HS-5 (cell line): ENCODE measurements at regions not wholly inside any gene's neighbourhood (a gene's known extent, or its start where the extent isn't known, plus 50 kb on each side); places are given as distances from the start of the nearest gene placed in this dataset.
A peak's percentile ranks its signal among the peaks of the same experiment; 100 is the strongest.

Source experiments
- DNase-seq: peaks from one replicate; pipeline ENCODE4 v3.0.0-alpha.2; 2012; ENCODE audit warnings: low read depth

GRCh38 chr18:25873833-25874232 lies 216.6 kb downstream of the SS18 start:
- no peak for DNase-seq

- DNase-seq = no peak
Measured at GRCh38 chr18:25866331-25866730, 224.1 kb downstream of the SS18 start.

GRCh38 chr18:25862881-25863600 lies 227.4 kb downstream of the SS18 start:
- DNase-seq = no peak

GRCh38 chr18:25853691-25854433 lies 236.6 kb downstream of the SS18 start:
- no peak for DNase-seq

GRCh38 chr18:25843791-25844190 lies 246.6 kb downstream of the SS18 start:
- DNase-seq = no peak

GRCh38 chr18:25842665-25843064 lies 247.7 kb downstream of the SS18 start:
- DNase-seq = no peak

GRCh38 chr18:25834061-25834460 lies 256.4 kb downstream of the SS18 start:
- no peak for DNase-seq

GRCh38 chr18:25832001-25832604 lies 258.3 kb downstream of the SS18 start:
- DNase-seq = peak; percentile 22

- DNase-seq = no peak
Measured at GRCh38 chr18:25831301-25831701, 259.1 kb downstream of the SS18 start.

- DNase-seq = no peak
Measured at GRCh38 chr18:25830787-25831186, 259.6 kb downstream of the SS18 start.

- no peak for DNase-seq
Measured at GRCh38 chr18:25827961-25828561, 262.4 kb downstream of the SS18 start.

GRCh38 chr18:25827228-25827627 lies 263.2 kb downstream of the SS18 start:
- DNase-seq = no peak

GRCh38 chr18:25826823-25827222 lies 263.6 kb downstream of the SS18 start:
- no peak for DNase-seq

- no peak for DNase-seq
Measured at GRCh38 chr18:25825979-25826776, 264.2 kb downstream of the SS18 start.

- no peak for DNase-seq
Measured at GRCh38 chr18:25825056-25825455, 265.4 kb downstream of the SS18 start.

GRCh38 chr18:25819746-25820363 lies 270.6 kb downstream of the SS18 start:
- no peak for DNase-seq

- no peak for DNase-seq
Measured at GRCh38 chr18:25818505-25818904, 271.9 kb downstream of the SS18 start.

- no peak for DNase-seq
Measured at GRCh38 chr18:25817546-25818237, 272.7 kb downstream of the SS18 start.

- DNase-seq = no peak
Measured at GRCh38 chr18:25815659-25816058, 274.8 kb downstream of the SS18 start.

- no peak for DNase-seq
Measured at GRCh38 chr18:25814841-25815458, 275.5 kb downstream of the SS18 start.
